ENCODE measurements at regions not wholly inside any gene's neighbourhood (a gene's known extent, or its start where the extent isn't known, plus 50 kb on each side); places are given as distances from the start of the nearest gene placed in this dataset.

DNA sequence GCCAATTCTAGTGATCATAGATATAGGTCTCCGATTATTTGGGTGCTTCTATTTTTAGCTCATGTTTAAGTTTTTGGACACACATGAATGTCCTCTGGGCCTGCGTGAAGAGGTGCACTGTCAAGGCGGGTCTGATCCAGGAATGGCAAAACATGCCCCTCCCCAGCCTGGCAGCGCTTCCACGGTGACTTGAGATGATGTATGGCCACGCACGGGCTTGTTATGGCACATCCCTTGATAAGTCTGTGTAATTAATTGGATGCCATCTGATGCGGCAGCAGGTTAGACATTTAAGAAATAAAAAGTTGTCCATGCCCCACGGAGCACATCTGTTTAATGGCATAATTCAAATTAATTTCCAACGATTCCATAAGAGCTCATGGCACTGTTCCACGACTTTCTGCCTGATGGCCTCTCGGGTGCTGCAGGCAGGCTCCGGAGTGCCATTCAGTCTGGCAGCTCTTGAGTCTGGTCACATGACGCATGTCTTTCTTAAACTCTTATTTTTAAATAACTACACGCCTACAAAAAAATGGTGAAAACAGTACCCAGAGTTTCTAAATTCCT is 151.4 kb downstream of the ACKR3 start:
- peak; percentile 97 for DNase-seq

DNA sequence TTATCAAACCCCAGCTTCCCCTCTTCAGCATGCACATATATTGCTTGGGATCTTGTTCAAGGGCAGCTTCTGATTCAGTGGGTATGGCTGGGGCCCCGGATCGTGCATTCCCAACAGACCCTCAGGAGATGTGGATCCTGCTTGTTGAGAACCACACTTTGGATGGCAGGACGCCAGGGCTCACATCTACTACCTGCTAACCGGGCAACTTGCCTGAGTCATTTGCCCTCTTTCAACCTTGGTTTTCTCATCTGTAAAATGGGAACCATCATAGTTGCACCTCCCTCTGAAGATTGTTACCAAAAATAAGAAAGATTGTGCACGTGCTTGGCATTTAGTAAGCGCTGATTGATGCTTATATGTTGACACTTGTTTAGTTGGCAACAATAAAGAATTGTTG is 154.6 kb downstream of the ACKR3 start:
- DNase-seq = no peak

GRCh38 chr2:236726701-236727450 is 157.3 kb downstream of the ACKR3 start:
- no peak for DNase-seq

GRCh38 chr2:236728916-236729670 is 159.5 kb downstream of the ACKR3 start:
- peak; percentile 24 for DNase-seq

GRCh38 chr2:236730393-236730792 is 160.8 kb downstream of the ACKR3 start:
- DNase-seq = no peak

GRCh38 chr2:236731767-236732580 is 162.3 kb downstream of the ACKR3 start:
- peak; percentile 51 for DNase-seq

DNA sequence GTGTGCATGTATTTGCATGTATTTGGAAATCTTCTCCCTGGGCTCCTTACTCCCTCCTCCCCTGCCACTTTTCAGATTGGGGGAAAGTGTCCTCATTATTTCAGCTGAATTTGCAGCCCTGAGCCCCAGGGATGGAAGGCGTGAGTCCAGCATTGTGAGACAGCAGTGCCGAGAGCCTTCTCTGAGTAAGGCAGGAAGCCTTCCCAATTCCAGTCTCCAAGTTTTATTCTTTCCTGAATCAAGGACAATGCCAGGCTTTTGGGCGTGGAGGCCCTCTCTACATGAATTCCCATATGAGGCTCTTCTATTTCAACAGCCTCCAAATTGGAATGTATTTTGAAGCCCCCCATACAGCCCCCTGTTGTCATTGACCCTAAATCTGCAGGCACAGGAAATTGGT is 163.5 kb downstream of the ACKR3 start:
- DNase-seq = no peak

GRCh38 chr2:236735825-236736238 is 166.2 kb downstream of the ACKR3 start:
- no peak for DNase-seq

DNA sequence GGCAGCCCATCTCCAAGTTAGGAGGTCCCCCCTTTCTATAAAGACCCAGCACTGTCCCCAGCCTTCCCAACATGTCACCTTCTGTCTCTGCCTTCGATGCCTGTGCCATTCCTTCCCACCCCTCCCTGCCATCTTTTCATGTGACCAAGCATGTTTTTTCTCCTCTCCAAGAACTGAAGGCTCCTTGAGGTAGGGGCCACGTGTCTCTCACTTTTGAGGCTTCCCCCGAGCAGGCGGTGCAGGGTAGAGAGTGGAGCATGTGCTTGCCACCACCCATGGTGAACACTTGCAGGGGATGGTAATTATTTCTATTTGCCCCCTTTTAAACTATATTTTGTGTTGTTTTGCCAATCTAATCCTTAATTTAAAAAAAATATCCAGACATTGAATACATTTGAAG is 168.4 kb downstream of the ACKR3 start:
- DNase-seq = no peak

DNA sequence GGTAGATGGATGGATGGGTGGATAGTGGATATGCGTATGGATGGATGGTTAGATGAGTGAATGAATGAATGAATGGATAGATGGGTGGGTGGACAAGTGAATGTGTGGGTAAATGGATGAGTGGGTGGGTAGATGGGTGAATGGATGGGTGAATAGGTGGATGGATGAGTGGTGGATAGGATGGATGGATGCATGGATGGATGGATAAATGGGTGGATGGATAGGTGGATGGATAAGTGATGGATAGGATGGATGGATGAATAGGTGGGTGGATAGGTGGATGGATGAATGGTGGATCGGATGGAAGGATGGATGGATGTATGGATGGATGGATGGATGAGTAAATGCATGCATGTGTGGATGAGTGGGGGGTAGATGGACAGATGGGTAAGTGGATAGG is 169.3 kb downstream of the ACKR3 start:
- DNase-seq = no peak

DNA sequence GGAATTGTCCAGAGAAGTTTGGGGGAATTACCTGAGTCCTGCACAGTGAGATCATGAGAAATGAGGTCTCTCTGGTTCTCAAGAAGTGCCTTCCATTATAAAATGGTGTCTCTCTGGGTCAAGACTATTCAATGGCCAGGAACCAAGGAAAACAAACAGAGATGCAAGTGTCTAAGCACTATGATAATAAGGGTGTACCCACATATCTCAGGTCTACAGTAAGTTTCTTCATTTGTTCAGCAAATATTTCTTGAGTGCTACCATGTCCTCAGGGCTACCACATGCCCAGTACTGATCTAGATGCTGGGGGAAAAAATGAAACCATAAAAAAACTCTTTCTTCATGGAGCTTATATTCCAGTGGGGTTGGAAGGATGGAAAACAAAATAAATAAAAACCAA is 170.0 kb downstream of the ACKR3 start:
- no peak for DNase-seq

- no peak for DNase-seq
These were observed 170.9 kb downstream of the ACKR3 start for GRCh38 chr2:236740506-236740905.

- DNase-seq = no peak
These were observed 173.7 kb downstream of the ACKR3 start for GRCh38 chr2:236743039-236743920.

DNA sequence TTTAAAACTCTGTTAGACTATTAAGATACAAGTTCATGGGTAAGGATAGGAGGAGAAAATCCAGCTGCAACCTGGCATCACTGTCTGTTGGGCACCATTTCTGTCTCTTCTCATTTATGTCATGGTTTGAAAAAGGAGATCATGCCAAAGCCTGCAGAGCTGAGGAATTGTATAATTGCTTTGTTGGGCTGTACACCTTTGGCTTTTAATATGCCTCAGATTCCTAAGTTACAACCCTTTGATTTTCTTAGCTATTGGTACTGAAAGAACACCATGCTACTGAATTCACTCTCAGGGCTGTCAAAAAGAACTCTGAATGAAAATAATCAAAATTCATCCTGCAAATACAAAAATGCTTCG is 174.3 kb downstream of the ACKR3 start:
- DNase-seq = no peak

GRCh38 chr2:236744281-236744705 is 174.7 kb downstream of the ACKR3 start:
- no peak for DNase-seq

DNA sequence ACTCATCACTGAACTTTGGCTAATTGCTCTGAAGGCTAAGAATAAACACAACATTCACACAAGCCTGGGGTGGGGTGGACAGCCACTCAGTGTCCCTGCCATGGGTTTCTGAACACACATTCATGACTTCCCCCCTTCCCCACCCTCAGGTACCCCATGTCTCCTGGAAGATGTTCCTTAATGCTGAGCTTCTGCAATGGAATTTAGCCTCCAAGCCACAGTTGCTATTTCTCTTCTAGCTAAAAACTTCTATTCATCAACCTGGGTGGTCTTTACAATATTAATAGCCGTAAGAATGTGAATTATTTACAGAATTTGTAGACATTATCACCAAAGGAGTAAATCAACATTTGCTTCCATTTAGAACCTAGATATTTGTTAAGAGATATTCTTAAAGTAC is 175.1 kb downstream of the ACKR3 start:
- DNase-seq = no peak

- DNase-seq = peak; percentile 13
These were observed 176.0 kb downstream of the ACKR3 start for GRCh38 chr2:236745420-236746210.

DNA sequence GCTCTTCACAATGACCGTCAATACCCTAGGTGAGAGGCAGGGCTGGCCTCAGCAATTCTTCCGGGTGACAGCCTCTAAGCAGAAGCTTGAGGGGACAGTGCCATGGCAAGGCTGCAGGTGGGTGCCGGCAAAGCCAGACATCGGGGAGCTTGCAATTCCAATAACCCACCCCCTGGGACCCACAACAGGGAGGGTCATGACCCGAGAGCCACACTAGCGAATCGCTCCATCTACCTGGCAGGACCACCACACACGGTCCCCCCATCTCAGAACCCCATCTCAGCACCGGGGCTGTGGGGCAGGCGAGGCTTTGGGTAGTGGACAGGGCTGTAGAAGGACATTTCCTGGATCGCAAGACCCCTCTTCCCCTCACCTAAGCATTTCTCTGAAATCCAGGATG is 177.2 kb downstream of the ACKR3 start:
- DNase-seq = no peak

- no peak for DNase-seq
These were observed 177.8 kb downstream of the ACKR3 start for GRCh38 chr2:236747426-236747825.

- DNase-seq = no peak
These were observed 178.3 kb downstream of the ACKR3 start for GRCh38 chr2:236747925-236748324.

- DNase-seq = no peak
These were observed 178.8 kb downstream of the ACKR3 start for GRCh38 chr2:236748385-236748784.
